ENCODE measurements at regions not wholly inside any gene's neighbourhood (a gene's known extent, or its start where the extent isn't known, plus 50 kb on each side); places are given as distances from the start of the nearest gene placed in this dataset.
"Not testable (repeated sequence)": the region's sequence is repeated elsewhere in the genome, so short reads cannot be mapped to it uniquely, and the experiment has no call there.

GRCh38 chr7:65809259-65809981, 63.5 kb upstream of the VKORC1L1 start:
- no peak for DNase-seq

- DNase-seq = no peak
These were observed 62.9 kb upstream of the VKORC1L1 start for GRCh38 chr7:65809982-65810288.

- DNase-seq = no peak
These were observed 60.6 kb upstream of the VKORC1L1 start for GRCh38 chr7:65812281-65812680.

- DNase-seq = not testable (repeated sequence)
These were observed 58.2 kb upstream of the VKORC1L1 start for GRCh38 chr7:65814556-65815167.

- no peak for DNase-seq
These were observed 52.5 kb upstream of the VKORC1L1 start for GRCh38 chr7:65820287-65820950.
